ENCODE measurements at regions not wholly inside any gene's neighbourhood (a gene's known extent, or its start where the extent isn't known, plus 50 kb on each side); places are given as distances from the start of the nearest gene placed in this dataset.

DNA sequence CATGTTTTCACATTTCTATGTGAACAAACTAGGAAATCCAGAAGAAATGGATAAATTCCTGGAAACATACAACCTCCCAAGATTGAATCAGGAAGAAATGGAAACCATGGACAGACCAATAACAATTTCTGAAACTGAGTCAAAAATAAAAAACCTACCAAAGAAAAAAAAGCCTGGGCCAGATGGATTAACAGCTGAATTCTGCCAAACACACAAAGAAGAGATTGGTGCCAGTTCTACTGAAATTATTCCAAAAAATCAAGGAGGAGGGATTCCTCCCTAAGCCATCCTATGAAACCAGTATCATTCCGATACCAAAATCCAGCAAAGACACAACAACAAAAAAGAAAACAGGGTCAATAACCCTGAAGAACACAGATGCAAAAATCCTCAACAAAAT, 166.9 kb upstream of the FBXL7 start:
- no peak for TF ChIP-seq POLR2A (IDR thresholded peaks at IDR 0.05; ENCODE audit: low read length)
- no peak for TF ChIP-seq GATA1 (IDR thresholded peaks at IDR 0.05; ENCODE audit: low read depth, low read length)
